ENCODE measurements at regions not wholly inside any gene's neighbourhood (a gene's known extent, or its start where the extent isn't known, plus 50 kb on each side); places are given as distances from the start of the nearest gene placed in this dataset.

- TF ChIP-seq EP300 (IDR thresholded peaks at IDR 0.05; ENCODE audit: low read depth) (no peak), POLR2A (IDR thresholded peaks at IDR 0.05) (no peak), POLR2AphosphoS5 (IDR thresholded peaks at IDR 0.05) (no peak), CTCF (IDR thresholded peaks at IDR 0.05) (no peak)
- intact Hi-C loops (cut with DNase I; ENCODE audit: low total_unique reads): no loop called here
- H3K4me1 ChIP-seq: no peaks in the 10 kb centered on the region
- 67 to 86% methylated on average over 2 of the region's 2 CpGs for WGBS, 2 donors (ENCODE audit: low coverage in 1 of 2)
- no peaks in the 10 kb centered on the region for H3K27me3 ChIP-seq
- no peak for DNase-seq
- in situ Hi-C loops (cut with MboI; ENCODE audit: low pct_ligation_motif_present in 1 of 4, low pct_unique_long_range_greater_than_20kb in 1 of 4, low sequenced_read_pairs in 3 of 4): no loop called here
- H3K9me3 ChIP-seq: no peaks in the 10 kb centered on the region
- no peak overlapping the region for H3K27ac ChIP-seq
- no peaks in the 10 kb centered on the region for H3K36me3 ChIP-seq
- H3K4me3 ChIP-seq: no peak overlapping the region
Measured at GRCh38 chr5:166507810-166508425, 1783.5 kb upstream of the WWC1 start.

- no peak overlapping the region for H3K27ac ChIP-seq
- H3K4me3 ChIP-seq: no peak overlapping the region
- in situ Hi-C loops (cut with MboI; ENCODE audit: low pct_ligation_motif_present in 1 of 4, low pct_unique_long_range_greater_than_20kb in 1 of 4, low sequenced_read_pairs in 3 of 4) (no loop called here), intact Hi-C loops (cut with DNase I; ENCODE audit: low total_unique reads) (no loop called here)
- 57 to 63% methylated on average over 3 of the region's 3 CpGs for WGBS, 2 donors (ENCODE audit: low coverage in 1 of 2)
- TF ChIP-seq EP300 (IDR thresholded peaks at IDR 0.05; ENCODE audit: low read depth): no peak
- no peak for TF ChIP-seq POLR2A (IDR thresholded peaks at IDR 0.05)
- TF ChIP-seq CTCF (IDR thresholded peaks at IDR 0.05): no peak
- TF ChIP-seq POLR2AphosphoS5 (IDR thresholded peaks at IDR 0.05): no peak
- no peak for DNase-seq
- H3K9me3 ChIP-seq: no peaks in the 10 kb centered on the region
- H3K4me1 ChIP-seq: no peaks in the 10 kb centered on the region
- H3K27me3 ChIP-seq: no peaks in the 10 kb centered on the region
- H3K36me3 ChIP-seq: no peaks in the 10 kb centered on the region
Measured at GRCh38 chr5:166509085-166509484, 1782.4 kb upstream of the WWC1 start.

GRCh38 chr5:166517976-166518375 lies 1773.5 kb upstream of the WWC1 start:
- in situ Hi-C loops (cut with MboI; ENCODE audit: low pct_ligation_motif_present in 1 of 4, low pct_unique_long_range_greater_than_20kb in 1 of 4, low sequenced_read_pairs in 3 of 4) (no loop called here), intact Hi-C loops (cut with DNase I; ENCODE audit: low total_unique reads) (no loop called here)
- no peak overlapping the region for H3K27ac ChIP-seq
- no peaks in the 10 kb centered on the region for H3K9me3 ChIP-seq
- no peaks in the 10 kb centered on the region for H3K4me1 ChIP-seq
- no peak for DNase-seq
- WGBS, 2 donors (ENCODE audit: low coverage in 1 of 2): 78% methylated on average over 5 of the region's 5 CpGs; no CpG with 5 or more reads in 1 of the 2 donors
- no peaks in the 10 kb centered on the region for H3K36me3 ChIP-seq
- no peak for TF ChIP-seq POLR2AphosphoS5 (IDR thresholded peaks at IDR 0.05)
- no peak for TF ChIP-seq CTCF (IDR thresholded peaks at IDR 0.05)
- H3K4me3 ChIP-seq: no peak overlapping the region
- H3K27me3 ChIP-seq: no peaks in the 10 kb centered on the region

- H3K36me3 ChIP-seq: no peaks in the 10 kb centered on the region
- H3K27me3 ChIP-seq: no peaks in the 10 kb centered on the region
- no peaks in the 10 kb centered on the region for H3K9me3 ChIP-seq
- no peak overlapping the region for H3K27ac ChIP-seq
- no peak overlapping the region for H3K4me3 ChIP-seq
- TF ChIP-seq EP300 (IDR thresholded peaks at IDR 0.05; ENCODE audit: low read depth) (no peak), POLR2A (IDR thresholded peaks at IDR 0.05) (no peak), POLR2AphosphoS5 (IDR thresholded peaks at IDR 0.05) (no peak), CTCF (IDR thresholded peaks at IDR 0.05) (no peak)
- H3K4me1 ChIP-seq: no peaks in the 10 kb centered on the region
- DNase-seq: no peak
- intact Hi-C loops (cut with DNase I; ENCODE audit: low total_unique reads): no loop called here
- 74 to 82% methylated on average over 2 of the region's 2 CpGs for WGBS, 2 donors (ENCODE audit: low coverage in 1 of 2)
- in situ Hi-C loops (cut with MboI; ENCODE audit: low pct_ligation_motif_present in 1 of 4, low pct_unique_long_range_greater_than_20kb in 1 of 4, low sequenced_read_pairs in 3 of 4): no loop called here
Measured at GRCh38 chr5:166523206-166523605, 1768.2 kb upstream of the WWC1 start.

Measured in transverse colon (tissue), 4 donors.